GM23248 (cell line): ENCODE measurements at regions not wholly inside any gene's neighbourhood (a gene's known extent, or its start where the extent isn't known, plus 50 kb on each side); places are given as distances from the start of the nearest gene placed in this dataset.

ENCODE experiments used
- EZH2 ChIP-seq: fragments of 200-600 bp; sonication (generic); IDR thresholded peaks from 2 replicates; pipeline ENCODE4 v1.6.1; 2018; ENCODE audit warnings: antibody characterized with exemption, mild to moderate bottlenecking; ENCODE audit not compliant: insufficient read depth, poor library complexity, severe bottlenecking
- EZH2phosphoT487 ChIP-seq: fragments of 200-600 bp; sonication (generic); IDR thresholded peaks from 2 replicates; pipeline ENCODE4 v1.6.1; 2018; ENCODE audit warnings: antibody characterized with exemption, moderate library complexity, mild to moderate bottlenecking, low read depth; ENCODE audit not compliant: insufficient read depth

DNA sequence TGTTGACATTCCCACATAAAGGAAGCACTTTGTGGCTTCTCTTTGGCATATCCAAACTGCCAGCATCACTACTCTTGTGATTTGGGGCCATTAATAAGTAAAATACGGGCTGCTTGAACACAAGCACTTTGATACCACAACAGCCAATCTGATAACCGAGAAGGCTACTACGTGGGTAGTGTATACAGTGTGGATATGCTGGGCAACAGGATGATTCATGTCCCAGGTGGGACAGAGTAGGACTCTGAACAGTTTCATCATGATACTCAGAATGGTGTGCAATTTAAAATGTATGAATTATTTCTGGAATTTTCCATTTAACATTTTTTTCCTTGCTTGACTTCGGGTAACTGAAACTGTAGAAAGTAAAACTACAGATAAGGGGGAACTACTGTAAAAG lies 225.0 kb upstream of the DDHD1 start:
- TF ChIP-seq EZH2 (no peak), EZH2phosphoT487 (no peak)
